ENCODE measurements at regions not wholly inside any gene's neighbourhood (a gene's known extent, or its start where the extent isn't known, plus 50 kb on each side); places are given as distances from the start of the nearest gene placed in this dataset.

DNA sequence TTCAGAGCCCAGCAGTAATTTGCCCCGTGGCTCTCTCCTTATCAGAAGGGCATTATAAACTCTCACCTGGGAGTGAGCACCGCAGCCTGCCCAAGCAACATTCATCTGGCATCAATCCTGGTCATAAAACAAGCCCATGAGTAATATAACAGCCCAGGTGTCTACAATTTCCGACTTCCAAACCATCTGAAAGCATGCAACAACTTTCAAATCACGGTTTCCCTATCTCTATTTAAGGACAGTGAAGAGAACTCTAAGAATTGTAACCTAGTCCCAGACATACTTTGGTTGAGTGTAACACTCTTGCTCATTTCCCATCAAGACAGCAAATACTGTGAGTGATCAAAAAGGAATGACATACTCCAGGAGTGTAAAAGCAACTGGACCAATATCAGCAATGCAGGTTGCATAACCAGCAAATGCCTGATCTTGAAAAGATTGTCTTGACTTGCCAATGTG, 487.4 kb upstream of the SOX9 start:
- TF ChIP-seq, protein P1, sequence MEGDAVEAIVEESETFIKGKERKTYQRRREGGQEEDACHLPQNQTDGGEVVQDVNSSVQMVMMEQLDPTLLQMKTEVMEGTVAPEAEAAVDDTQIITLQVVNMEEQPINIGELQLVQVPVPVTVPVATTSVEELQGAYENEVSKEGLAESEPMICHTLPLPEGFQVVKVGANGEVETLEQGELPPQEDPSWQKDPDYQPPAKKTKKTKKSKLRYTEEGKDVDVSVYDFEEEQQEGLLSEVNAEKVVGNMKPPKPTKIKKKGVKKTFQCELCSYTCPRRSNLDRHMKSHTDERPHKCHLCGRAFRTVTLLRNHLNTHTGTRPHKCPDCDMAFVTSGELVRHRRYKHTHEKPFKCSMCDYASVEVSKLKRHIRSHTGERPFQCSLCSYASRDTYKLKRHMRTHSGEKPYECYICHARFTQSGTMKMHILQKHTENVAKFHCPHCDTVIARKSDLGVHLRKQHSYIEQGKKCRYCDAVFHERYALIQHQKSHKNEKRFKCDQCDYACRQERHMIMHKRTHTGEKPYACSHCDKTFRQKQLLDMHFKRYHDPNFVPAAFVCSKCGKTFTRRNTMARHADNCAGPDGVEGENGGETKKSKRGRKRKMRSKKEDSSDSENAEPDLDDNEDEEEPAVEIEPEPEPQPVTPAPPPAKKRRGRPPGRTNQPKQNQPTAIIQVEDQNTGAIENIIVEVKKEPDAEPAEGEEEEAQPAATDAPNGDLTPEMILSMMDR (conservative IDR thresholded peaks at IDR 0.05), result no peak
- no peak for TF ChIP-seq EZH2 (IDR thresholded peaks at IDR 0.05; ENCODE audit: low read depth)

Measured in PC-9 (cell line).